HG03280 (cell line): ENCODE measurements at regions not wholly inside any gene's neighbourhood (a gene's known extent, or its start where the extent isn't known, plus 50 kb on each side); places are given as distances from the start of the nearest gene placed in this dataset.

ENCODE experiments used
- ATAC-seq: cut with Tn5 transposase; IDR thresholded peaks from one replicate; pipeline ENCODE4 v1.9.1; 2021; ENCODE audit warnings: mild to moderate bottlenecking, moderate library complexity; ENCODE audit not compliant: unreplicated experiment

- no peak for ATAC-seq
These were observed 63.8 kb upstream of the RXFP2 start for GRCh38 chr13:31675440-31675953.

DNA sequence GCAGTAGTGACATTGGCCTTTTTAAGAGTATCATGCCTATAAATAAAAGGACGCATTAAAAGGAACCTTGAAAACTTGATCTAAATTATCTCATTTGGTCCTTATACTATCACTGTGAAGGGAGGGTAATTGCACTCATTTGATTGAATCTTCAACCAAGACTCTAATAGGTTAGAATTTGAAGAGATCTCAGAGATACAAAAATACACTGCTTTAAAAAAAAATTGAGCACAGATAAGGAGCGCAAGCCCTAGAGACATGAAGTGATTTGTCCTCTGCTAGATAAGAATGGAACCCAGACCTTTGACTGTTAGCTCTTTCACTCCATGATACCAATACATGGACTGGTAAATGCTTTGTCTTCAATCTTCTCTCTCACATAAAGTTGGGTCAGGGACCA, 58.2 kb upstream of the RXFP2 start:
- ATAC-seq: no peak

DNA sequence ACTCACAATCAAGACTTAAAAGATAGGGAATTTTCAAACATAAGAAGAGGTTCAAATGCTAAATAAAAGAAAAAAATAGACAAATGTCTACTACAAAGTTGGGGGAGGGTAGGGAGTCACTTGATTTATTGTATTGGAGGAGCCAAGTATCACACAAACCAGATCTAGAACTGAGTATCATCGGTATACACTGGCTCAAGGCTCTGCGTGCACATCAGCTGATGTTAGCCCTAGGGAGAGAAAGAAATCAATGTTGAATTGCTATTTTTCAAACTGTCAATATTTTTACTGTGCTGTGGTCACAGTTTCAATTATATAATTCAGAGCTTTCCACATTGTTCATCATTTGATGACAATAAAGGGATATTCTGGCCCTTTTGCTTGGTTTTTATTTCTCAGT, 54.9 kb upstream of the RXFP2 start:
- ATAC-seq: no peak

DNA sequence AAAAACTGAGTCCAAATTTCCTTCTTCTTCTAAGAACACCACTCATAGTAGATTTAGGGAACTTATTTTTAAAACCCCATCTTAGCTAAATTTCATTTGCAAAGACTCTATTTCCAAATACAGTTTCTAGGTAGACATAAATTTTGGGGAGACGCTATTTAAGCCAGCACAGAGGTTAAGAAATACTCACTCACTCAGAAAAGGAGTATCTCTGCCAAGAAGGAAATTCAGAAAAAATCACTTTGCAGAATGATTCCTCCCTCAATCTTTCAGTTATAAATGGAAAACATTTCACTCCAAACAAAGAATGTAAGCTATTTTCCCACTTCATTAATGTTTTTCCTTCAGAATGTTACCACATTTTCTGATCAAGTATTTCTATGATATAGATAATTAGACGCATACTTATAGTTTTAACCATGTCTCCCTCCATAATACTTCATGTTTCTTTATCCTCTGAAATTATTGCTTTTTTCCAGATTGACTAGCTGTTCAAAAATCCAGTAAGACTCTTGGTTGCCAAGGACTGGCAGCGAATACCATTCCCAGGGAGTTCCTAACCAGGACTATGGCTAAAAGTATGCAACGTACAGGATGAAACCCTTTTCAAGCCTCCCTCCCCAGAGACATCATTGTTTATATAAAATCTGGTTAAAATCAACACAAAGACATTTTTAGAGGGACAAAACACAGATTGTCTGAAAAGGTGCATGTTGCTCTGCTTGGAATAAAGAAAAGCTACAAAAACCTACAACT, 52.5 kb upstream of the RXFP2 start:
- ATAC-seq: no peak
